Breast epithelium (tissue), 3 donors: ENCODE measurements at regions not wholly inside any gene's neighbourhood (a gene's known extent, or its start where the extent isn't known, plus 50 kb on each side); places are given as distances from the start of the nearest gene placed in this dataset.

ENCODE experiments used
- CTCF ChIP-seq, 3 donors: fragments of 450-650 bp; IDR thresholded peaks; one replicate each; pipeline ENCODE4 v1.5.1; 2016 to 2017; ENCODE audit warnings: antibody characterized with exemption in 3 of 3, mild to moderate bottlenecking in 3 of 3, moderate library complexity in 3 of 3
- POLR2AphosphoS5 ChIP-seq, 3 donors: sonication (generic); formaldehyde crosslinking; IDR thresholded peaks; one replicate each; pipeline ENCODE4 v1.6.1; 2017; ENCODE audit warnings: antibody characterized with exemption in 3 of 3

DNA sequence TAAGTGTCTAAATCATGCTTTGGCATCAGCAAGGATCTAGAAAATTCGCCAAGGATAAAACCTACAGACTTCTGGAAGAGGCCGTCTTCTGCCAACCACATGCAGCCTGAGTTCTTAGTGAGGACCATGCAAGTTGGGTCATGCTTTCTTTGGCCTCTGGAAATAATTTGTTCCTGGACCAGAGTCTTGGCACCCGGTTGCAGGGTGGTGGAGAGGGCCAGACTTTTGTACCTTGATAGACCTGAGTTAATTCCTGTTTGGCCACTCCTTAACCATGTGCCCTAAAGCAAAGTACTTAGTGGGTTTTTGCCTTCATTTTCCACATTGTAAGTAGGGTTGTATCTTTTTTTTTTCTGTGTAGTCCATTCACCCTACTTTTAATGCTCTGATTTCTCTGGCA, 283.4 kb upstream of the IRX5 start:
- TF ChIP-seq POLR2AphosphoS5 (IDR thresholded peaks at IDR 0.05) (peak in 1 of 3 donors; percentile 18), CTCF (IDR thresholded peaks at IDR 0.05) (no peak)
